Heart left ventricle (tissue), 13 donors: ENCODE measurements at regions not wholly inside any gene's neighbourhood (a gene's known extent, or its start where the extent isn't known, plus 50 kb on each side); places are given as distances from the start of the nearest gene placed in this dataset.

ENCODE experiments used
- CTCF ChIP-seq, 12 donors: fragments of 200-600 bp; sonication (generic) in 4 of 12; IDR thresholded peaks; one replicate each; pipeline versions ENCODE4 v1.5.0 to v1.8.0; 2018 to 2022; ENCODE audit warnings: antibody characterized with exemption in 12 of 12, mild to moderate bottlenecking in 5 of 12
- POLR2A ChIP-seq, 2 donors: fragments of 450-650 bp; IDR thresholded peaks; one replicate each; pipeline ENCODE4 v1.6.1; 2017; ENCODE audit warnings: antibody characterized with exemption in 2 of 2, mild to moderate bottlenecking in 2 of 2, moderate library complexity in 2 of 2
- donor health status: ischemic (EF 13 %, LVEDD 7.1; RV severe dilation, severe dysfunction).
- donor health status: DM: no; HTN: yes; CAD: no.
- donor health status: DM: no; HTN: no; CAD: no.
- donor health status: ischemic (EF 25% LVEDD 6.9; RV normal size, moderate dysfunction).
- donor health status: ischemic (EF 25% LVEDD 5.7; RV mildly dilated, moderate dysfunction).
- donor health status: ischemic (EF 35%, LVEDD 5.7; RV mildly dilated, moderate dysfunction).
- donor health status: nonischemic (EF 11% LVEDD 7.7; RV severe dilation, severe dysfunction).
- donor health status: DM: yes; HTN: yes; CAD: no.
- donor health status: PGD.
- donor health status: ischemic (EF 29% LVEDD 5.4; RV normal size, mild dysfunction).
- donor health status: nonischemic (EF 23%, LVEDD 6.1; RV moderate dilation, normal function).

GRCh38 chr9:84567805-84568204, 101.7 kb upstream of the NTRK2 start:
- TF ChIP-seq CTCF (IDR thresholded peaks at IDR 0.05) (no peak), POLR2A (IDR thresholded peaks at IDR 0.05) (no peak)
